ENCODE measurements at regions not wholly inside any gene's neighbourhood (a gene's known extent, or its start where the extent isn't known, plus 50 kb on each side); places are given as distances from the start of the nearest gene placed in this dataset.

- no peak overlapping the region for H3K23ac ChIP-seq (ENCODE audit: insufficient read length)
- H2BK5ac ChIP-seq (ENCODE audit: low read depth, low read length), result no peak overlapping the region
- no peaks in the 10 kb centered on the region for H3K27me3 ChIP-seq (replicated peaks in 1 of 4; ENCODE audit: control insufficient read depth in 3 of 4, extremely low read depth in 1 of 4, insufficient read depth in 3 of 4, low read length in 3 of 4)
- no peak overlapping the region for H2AFZ ChIP-seq (ENCODE audit: low read length)
- no peak overlapping the region for H3K4me2 ChIP-seq (ENCODE audit: insufficient read depth in 1 of 2, low read depth in 2 of 2, low read length in 2 of 2)
- H3K79me2 ChIP-seq (ENCODE audit: control insufficient read depth in 1 of 2, insufficient read depth in 2 of 2, low read length in 2 of 2), result no peaks in the 10 kb centered on the region
- H4K5ac ChIP-seq (ENCODE audit: insufficient read length, low read depth, low read length), result no peak overlapping the region
- 84% methylated on average over 2 of the region's 2 CpGs; no CpG with 5 or more reads in 1 of the 2 experiments for WGBS, 2 experiments (ENCODE audit: extremely low coverage in 1 of 2, insufficient coverage in 1 of 2, insufficient read length in 1 of 2, insufficient replicate concordance in 2 of 2, low coverage in 1 of 2, low lambda C conversion rate in 2 of 2, missing lambda C conversion rate in 1 of 2)
- no peak for FAIRE-seq
- no peak overlapping the region for H3K4ac ChIP-seq (replicated peaks; ENCODE audit: insufficient read length, low read depth, low read length)
- H3K4me1 ChIP-seq (replicated peaks in 1 of 4; ENCODE audit: control insufficient read depth in 3 of 4, insufficient read depth in 4 of 4, low read length in 3 of 4), result no peaks in the 10 kb centered on the region
- no peaks in the 10 kb centered on the region for H3K23me2 ChIP-seq (ENCODE audit: low read depth, low read length)
- no peak overlapping the region for H2BK15ac ChIP-seq (ENCODE audit: low read length)
- H2BK120ac ChIP-seq (replicated peaks; ENCODE audit: low read depth, low read length), result no peak overlapping the region
- H3K18ac ChIP-seq (ENCODE audit: extremely low read depth, low read length), result no peak overlapping the region
- H3K9ac ChIP-seq (replicated peaks in 1 of 4; ENCODE audit: extremely low read depth in 1 of 4, low read depth in 3 of 4, low read length in 3 of 4), result no peak overlapping the region
- no peak for TF ChIP-seq EZH2 (IDR thresholded peaks at IDR 0.05; ENCODE audit: low read depth, low read length, severe bottlenecking)
- TF ChIP-seq BRCA1 (IDR thresholded peaks at IDR 0.05; ENCODE audit: low read depth, low read length), result no peak
- H3K79me1 ChIP-seq (ENCODE audit: low read depth, low read length), result no peaks in the 10 kb centered on the region
- no peak overlapping the region for H3K4me3 ChIP-seq (ENCODE audit: extremely low read depth in 1 of 4, insufficient read depth in 2 of 4, low read depth in 3 of 4, low read length in 4 of 4)
- H3K14ac ChIP-seq (ENCODE audit: insufficient read length), result no peak overlapping the region
- ChIA-PET POLR2A (ENCODE audit: partially characterized antibody) (no interaction called here), CTCF (ENCODE audit: partially characterized antibody) (interaction anchor here (0.6 to 0.9 kb wide), 2 partner anchors 21 to 102 kb away, joined by 3 to 4 read pairs; no protein-coding TSS in a partner anchor)
- H2AK5ac ChIP-seq (ENCODE audit: low read depth, low read length), result no peak overlapping the region
- no peak overlapping the region for H4K91ac ChIP-seq (replicated peaks; ENCODE audit: insufficient read length, low read length)
- peaks cover 3 to 5% of the 10 kb centered on the region in 2 experiments; a peak in 2 of 4 replicates for H3K9me3 ChIP-seq (ENCODE audit: insufficient read depth in 2 of 2, low read depth in 1 of 2, low read length in 1 of 2)
- no peak overlapping the region for H3K27ac ChIP-seq (ENCODE audit: low read depth, low read length)
- no peak overlapping the region for H2BK20ac ChIP-seq (ENCODE audit: low read length)
- no peak overlapping the region for H4K8ac ChIP-seq (ENCODE audit: extremely low read depth, insufficient read depth, low read length)
- no peaks in the 10 kb centered on the region for H4K20me1 ChIP-seq (replicated peaks in 1 of 2; ENCODE audit: control insufficient read depth in 1 of 2, insufficient read depth in 2 of 2, low read length in 2 of 2)
- H2BK12ac ChIP-seq (ENCODE audit: low read depth, low read length), result no peak overlapping the region
- H3K56ac ChIP-seq (replicated peaks; ENCODE audit: insufficient read length, low read depth, low read length), result no peak overlapping the region
- no peak for DNase-seq (ENCODE audit: low read depth in 1 of 2, low spot score in 2 of 2)
- H3K36me3 ChIP-seq (ENCODE audit: control insufficient read depth in 2 of 4, insufficient read depth in 4 of 4, low read length in 3 of 4), result no peaks in the 10 kb centered on the region
These were observed 112.7 kb upstream of the HDDC2 start for GRCh38 chr6:125414507-125414906.

Data from H1 (cell line).